WTC11 (cell line): ENCODE measurements at regions not wholly inside any gene's neighbourhood (a gene's known extent, or its start where the extent isn't known, plus 50 kb on each side); places are given as distances from the start of the nearest gene placed in this dataset.

Source experiments
- CTCF ChIP-seq: fragments of 200-600 bp; IDR thresholded peaks from 2 replicates; pipeline ENCODE4 v1.8.0; 2022; ENCODE audit warnings: antibody characterized with exemption
- E2F4 ChIP-seq: sonication (generic); formaldehyde crosslinking; IDR thresholded peaks from 2 replicates; pipeline ENCODE4 v1.8.1; 2022; ENCODE audit warnings: low read depth, mild to moderate bottlenecking, moderate library complexity, missing genetic modification reagents, borderline replicate concordance
- ESRRA ChIP-seq: sonication (generic); formaldehyde crosslinking; IDR thresholded peaks from 2 replicates; pipeline ENCODE4 v1.8.1; 2022; ENCODE audit warnings: mild to moderate bottlenecking, missing genetic modification reagents, borderline replicate concordance
- FOXP1 ChIP-seq: sonication (generic); formaldehyde crosslinking; IDR thresholded peaks from 2 replicates; pipeline ENCODE4 v1.8.0; 2022; ENCODE audit warnings: missing genetic modification reagents, mild to moderate bottlenecking, moderate library complexity, borderline replicate concordance
- MYBL2 ChIP-seq: sonication (generic); formaldehyde crosslinking; IDR thresholded peaks from 2 replicates; pipeline ENCODE4 v1.8.1; 2023; ENCODE audit warnings: mild to moderate bottlenecking, moderate library complexity, missing genetic modification reagents
- NR1H2 ChIP-seq: sonication (generic); formaldehyde crosslinking; IDR thresholded peaks from 2 replicates; pipeline ENCODE4 v1.9.0; 2021; ENCODE audit warnings: mild to moderate bottlenecking, moderate library complexity, missing genetic modification reagents
- SP1 ChIP-seq: sonication (generic); formaldehyde crosslinking; conservative IDR thresholded peaks from 2 replicates; pipeline ENCODE4 v1.8.1; 2022; ENCODE audit warnings: missing genetic modification reagents
- TEAD4 ChIP-seq: sonication (generic); formaldehyde crosslinking; IDR thresholded peaks from 2 replicates; pipeline ENCODE4 v1.8.0; 2022; ENCODE audit warnings: mild to moderate bottlenecking, missing genetic modification reagents
- TP53 ChIP-seq: sonication (generic); formaldehyde crosslinking; IDR thresholded peaks from 2 replicates; pipeline ENCODE4 v1.8.1; 2023; ENCODE audit warnings: mild to moderate bottlenecking, missing genetic modification reagents
- ZNF219 ChIP-seq: sonication (generic); formaldehyde crosslinking; IDR thresholded peaks from 2 replicates; pipeline ENCODE4 v1.8.0; 2023; ENCODE audit warnings: missing genetic modification reagents, mild to moderate bottlenecking, borderline replicate concordance
- ZSCAN18 ChIP-seq: fragments of 250-450 bp; sonication (Bioruptor Pico); IDR thresholded peaks from 2 replicates; pipeline ENCODE4 v2.1.2; 2022; ENCODE audit warnings: mild to moderate bottlenecking, moderate library complexity

GRCh38 chr18:29104671-29105070, 927.7 kb upstream of the CDH2 start:
- TF ChIP-seq TP53 = no peak
- TF ChIP-seq CTCF = no peak
- no peak for TF ChIP-seq TEAD4
- TF ChIP-seq ZSCAN18 = no peak
- no peak for TF ChIP-seq NR1H2
- TF ChIP-seq ZNF219 (CRISPR knock-in tag) = no peak
- no peak for TF ChIP-seq E2F4 (CRISPR knock-in tag)
- TF ChIP-seq ESRRA (CRISPR knock-in tag) = no peak
- no peak for TF ChIP-seq FOXP1 (CRISPR knock-in tag)
- no peak for TF ChIP-seq SP1
- TF ChIP-seq MYBL2 (CRISPR knock-in tag) = no peak
